ENCODE measurements at regions not wholly inside any gene's neighbourhood (a gene's known extent, or its start where the extent isn't known, plus 50 kb on each side); places are given as distances from the start of the nearest gene placed in this dataset.

DNA sequence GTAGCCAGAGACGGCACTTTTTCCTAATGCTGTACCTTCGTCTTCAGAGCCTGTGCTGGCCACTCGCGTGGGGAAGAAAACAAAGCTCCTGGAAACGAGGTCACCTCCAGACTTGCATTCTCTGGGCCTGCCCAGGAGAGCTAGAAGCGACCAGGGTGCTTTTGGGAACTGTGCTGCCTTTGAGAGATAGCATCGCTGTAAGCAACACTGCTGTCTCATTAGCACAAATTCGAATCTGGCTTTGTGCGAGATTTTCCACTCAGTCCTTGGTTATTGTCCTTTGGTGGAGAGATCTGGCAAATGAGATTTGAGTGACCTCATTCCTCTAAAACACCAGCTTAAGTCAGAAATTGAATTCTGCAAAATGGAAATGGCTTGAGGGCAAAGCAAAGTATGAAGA is 66.1 kb upstream of the TLR3 start:
- TF ChIP-seq, protein P1, sequence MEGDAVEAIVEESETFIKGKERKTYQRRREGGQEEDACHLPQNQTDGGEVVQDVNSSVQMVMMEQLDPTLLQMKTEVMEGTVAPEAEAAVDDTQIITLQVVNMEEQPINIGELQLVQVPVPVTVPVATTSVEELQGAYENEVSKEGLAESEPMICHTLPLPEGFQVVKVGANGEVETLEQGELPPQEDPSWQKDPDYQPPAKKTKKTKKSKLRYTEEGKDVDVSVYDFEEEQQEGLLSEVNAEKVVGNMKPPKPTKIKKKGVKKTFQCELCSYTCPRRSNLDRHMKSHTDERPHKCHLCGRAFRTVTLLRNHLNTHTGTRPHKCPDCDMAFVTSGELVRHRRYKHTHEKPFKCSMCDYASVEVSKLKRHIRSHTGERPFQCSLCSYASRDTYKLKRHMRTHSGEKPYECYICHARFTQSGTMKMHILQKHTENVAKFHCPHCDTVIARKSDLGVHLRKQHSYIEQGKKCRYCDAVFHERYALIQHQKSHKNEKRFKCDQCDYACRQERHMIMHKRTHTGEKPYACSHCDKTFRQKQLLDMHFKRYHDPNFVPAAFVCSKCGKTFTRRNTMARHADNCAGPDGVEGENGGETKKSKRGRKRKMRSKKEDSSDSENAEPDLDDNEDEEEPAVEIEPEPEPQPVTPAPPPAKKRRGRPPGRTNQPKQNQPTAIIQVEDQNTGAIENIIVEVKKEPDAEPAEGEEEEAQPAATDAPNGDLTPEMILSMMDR (IDR thresholded peaks at IDR 0.05): no peak
- peaks cover 0 to 7% of the 10 kb centered on the region in 2 donors for H3K4me1 ChIP-seq
- no peak for DNase-seq (ENCODE audit: low spot score)
- no peaks in the 10 kb centered on the region for H3K27me3 ChIP-seq
- H3K27ac ChIP-seq: no peak overlapping the region
- no peaks in the 10 kb centered on the region for H3K36me3 ChIP-seq
- no peaks in the 10 kb centered on the region for H3K9me3 ChIP-seq
- H3K4me3 ChIP-seq: no peak overlapping the region

DNA sequence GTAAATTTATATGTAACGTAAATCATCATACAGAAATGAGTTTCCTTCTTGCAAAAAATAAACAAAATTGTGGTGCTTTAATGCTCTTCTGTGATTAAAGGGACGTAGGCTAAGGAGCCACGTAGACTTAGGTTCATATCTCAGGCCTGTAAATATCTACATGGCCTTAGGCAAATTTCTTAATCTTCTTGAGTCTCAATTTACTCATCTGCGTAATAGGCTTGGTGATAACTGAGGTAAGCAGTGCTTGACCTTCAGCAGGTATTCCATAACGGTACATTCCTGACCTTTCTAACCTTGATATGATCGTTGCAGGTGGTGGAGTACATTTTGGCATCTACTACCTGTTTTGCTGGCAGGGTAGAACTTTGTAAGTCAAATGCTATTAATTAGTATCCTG is 65.2 kb upstream of the TLR3 start:
- DNase-seq (ENCODE audit: low spot score): no peak
- TF ChIP-seq, protein P1 (IDR thresholded peaks at IDR 0.05): no peak
- Histone ChIP-seq H3K27ac (no peak overlapping the region), H3K4me3 (no peak overlapping the region), H3K36me3 (no peaks in the 10 kb centered on the region), H3K27me3 (no peaks in the 10 kb centered on the region), H3K9me3 (no peaks in the 10 kb centered on the region), H3K4me1 (peaks cover 0 to 5% of the 10 kb centered on the region in 2 donors)

DNA sequence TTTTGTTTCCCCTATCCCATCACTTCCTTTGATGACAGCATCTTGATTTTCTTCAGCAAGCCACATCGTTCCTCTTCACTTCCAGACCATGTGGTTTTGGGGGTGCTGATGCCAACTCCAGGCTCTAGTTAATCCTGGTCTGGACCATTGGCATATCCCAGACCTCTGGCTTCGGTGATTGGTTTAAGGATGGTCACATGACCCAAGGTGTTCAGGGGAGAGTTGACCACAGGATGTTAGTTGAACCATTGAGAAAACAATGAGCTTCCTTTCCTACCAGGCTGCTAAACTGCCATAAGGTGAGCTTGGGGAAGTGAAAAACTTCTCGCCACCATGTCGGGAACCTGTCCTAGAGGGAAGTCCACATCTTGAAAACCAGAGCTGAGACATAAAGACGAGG is 60.9 kb upstream of the TLR3 start:
- no peak for DNase-seq (ENCODE audit: low spot score)
- Histone ChIP-seq H3K4me1 (peaks cover 0 to 4% of the 10 kb centered on the region in 2 donors), H3K36me3 (no peaks in the 10 kb centered on the region), H3K27ac (no peak overlapping the region), H3K27me3 (no peaks in the 10 kb centered on the region), H3K4me3 (no peak overlapping the region), H3K9me3 (no peaks in the 10 kb centered on the region)
- TF ChIP-seq, protein P1 (IDR thresholded peaks at IDR 0.05): no peak

DNA sequence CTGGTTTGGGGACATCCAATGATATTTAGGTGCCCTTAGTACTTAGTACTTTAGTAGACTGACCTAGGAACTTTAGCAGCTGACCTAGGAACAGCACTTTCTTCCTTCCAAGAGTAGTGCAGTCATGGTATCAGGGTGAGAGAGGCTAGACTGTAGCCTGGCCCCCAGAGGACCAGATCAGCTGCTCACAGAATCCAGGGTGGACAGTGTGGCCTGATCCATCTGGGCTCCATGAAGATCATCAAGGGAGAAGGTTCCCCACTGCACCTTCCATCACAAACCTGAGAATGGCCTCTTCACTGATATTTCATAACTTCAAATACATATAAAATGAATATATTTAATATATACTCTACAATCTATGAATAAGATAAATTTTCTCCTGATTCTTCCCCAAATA is 59.0 kb upstream of the TLR3 start:
- H3K9me3 ChIP-seq: no peaks in the 10 kb centered on the region
- TF ChIP-seq, protein P1 (IDR thresholded peaks at IDR 0.05): no peak
- peaks cover 0 to 4% of the 10 kb centered on the region in 2 donors for H3K4me1 ChIP-seq
- H3K4me3 ChIP-seq: no peak overlapping the region
- H3K27me3 ChIP-seq: no peaks in the 10 kb centered on the region
- DNase-seq (ENCODE audit: low spot score): no peak
- H3K27ac ChIP-seq: no peak overlapping the region
- no peaks in the 10 kb centered on the region for H3K36me3 ChIP-seq

DNA sequence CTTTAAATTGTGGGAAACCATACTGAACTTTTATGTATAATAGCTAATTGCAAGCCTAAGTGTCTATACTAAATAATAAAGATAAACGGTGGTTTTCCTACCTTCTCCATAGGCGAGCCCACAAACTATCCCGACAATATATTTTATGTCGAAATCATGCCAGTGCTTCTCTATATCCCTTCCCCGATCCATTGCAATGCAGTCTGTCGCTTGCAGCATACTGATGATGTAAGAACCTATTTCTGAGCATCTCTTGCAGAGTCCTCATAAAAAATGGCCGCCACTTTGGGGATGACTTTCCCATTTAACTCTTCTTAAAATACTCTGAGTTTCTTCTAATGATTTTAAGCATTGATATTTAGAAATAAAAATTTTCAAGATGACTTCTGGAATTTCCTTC is 58.1 kb upstream of the TLR3 start:
- Histone ChIP-seq H3K4me1 (peaks cover 0 to 4% of the 10 kb centered on the region in 2 donors), H3K36me3 (no peaks in the 10 kb centered on the region), H3K4me3 (no peak overlapping the region), H3K9me3 (no peaks in the 10 kb centered on the region), H3K27me3 (no peaks in the 10 kb centered on the region), H3K27ac (no peak overlapping the region)
- no peak for DNase-seq (ENCODE audit: low spot score)
- TF ChIP-seq, protein P1 (IDR thresholded peaks at IDR 0.05): no peak

DNA sequence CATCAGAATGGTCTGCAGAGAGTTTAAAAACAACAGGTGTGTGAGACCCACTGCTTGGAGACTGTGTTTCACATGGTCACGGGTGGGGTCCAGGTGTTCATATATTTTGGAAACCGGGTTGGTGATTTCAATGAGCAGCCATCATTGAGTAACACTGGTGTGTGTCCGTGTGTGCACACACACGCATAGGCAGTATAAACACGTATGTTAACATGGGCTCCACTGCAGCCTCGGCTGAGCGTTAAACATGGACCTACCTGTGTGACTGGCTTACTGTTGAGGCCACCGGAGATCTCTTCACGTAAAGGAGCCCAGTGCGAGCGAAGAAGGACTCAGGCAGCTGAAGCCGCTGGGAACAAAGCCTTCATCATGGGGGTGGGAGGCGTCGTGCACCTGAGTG is 56.9 kb upstream of the TLR3 start:
- Histone ChIP-seq H3K4me1 (peaks cover 0 to 14% of the 10 kb centered on the region in 2 donors), H3K27ac (peak overlapping the region in 1 of 2 donors; percentile 83), H3K27me3 (no peaks in the 10 kb centered on the region), H3K9me3 (no peaks in the 10 kb centered on the region), H3K36me3 (no peaks in the 10 kb centered on the region), H3K4me3 (no peak overlapping the region)
- TF ChIP-seq, protein P1 (IDR thresholded peaks at IDR 0.05): no peak
- DNase-seq (ENCODE audit: low spot score): peak; percentile 44

Data from right atrium auricular region (tissue), 2 donors.